Neutrophil (primary cell): ENCODE measurements at regions not wholly inside any gene's neighbourhood (a gene's known extent, or its start where the extent isn't known, plus 50 kb on each side); places are given as distances from the start of the nearest gene placed in this dataset.

ENCODE experiments used
- H3K27ac ChIP-seq: fragments of 200-600 bp; sonication (generic); 2 replicates; pipeline ENCODE4 v1.5.1; 2016; ENCODE audit warnings: mild to moderate bottlenecking, moderate library complexity
- H3K27me3 ChIP-seq: fragments of 200-600 bp; sonication (generic); 2 replicates; pipeline ENCODE4 v1.6.0; 2016; ENCODE audit warnings: mild to moderate bottlenecking
- H3K36me3 ChIP-seq: fragments of 200-600 bp; sonication (generic); 2 replicates; pipeline ENCODE4 v1.5.1; 2017
- H3K4me1 ChIP-seq, 2 experiments: fragments of 200-600 bp in 1 of 2; sonication (generic) in 1 of 2; 1 replicate in 1 of 2; 2 replicates in 1 of 2; pipeline versions ENCODE4 v1.5.1 to v1.6.1; 2013 to 2016; ENCODE audit warnings: low read depth in 1 of 2, low read length in 1 of 2, mild to moderate bottlenecking in 1 of 2, moderate library complexity in 1 of 2; ENCODE audit not compliant: control insufficient read depth in 1 of 2, insufficient read depth in 1 of 2
- H3K4me3 ChIP-seq, 2 experiments: fragments of 200-600 bp in 1 of 2; sonication (generic) in 1 of 2; 1 replicate in 1 of 2; 2 replicates in 1 of 2; pipeline ENCODE4 v1.5.1; 2013 to 2016; ENCODE audit warnings: low read depth in 1 of 2, low read length in 1 of 2, mild to moderate bottlenecking in 1 of 2, moderate library complexity in 1 of 2
- H3K9me3 ChIP-seq: fragments of 200-600 bp; sonication (generic); 2 replicates; pipeline ENCODE4 v1.5.1; 2016
- CTCF ChIP-seq: fragments of 200-600 bp; sonication (generic); IDR thresholded peaks from 2 replicates; pipeline ENCODE4 v1.5.1; 2016; ENCODE audit warnings: antibody characterized with exemption

- Histone ChIP-seq H3K9me3 (no peaks in the 10 kb centered on the region), H3K27me3 (no peaks in the 10 kb centered on the region), H3K4me1 (no peaks in the 10 kb centered on the region), H3K27ac (no peak overlapping the region), H3K36me3 (no peaks in the 10 kb centered on the region), H3K4me3 (no peak overlapping the region)
- TF ChIP-seq CTCF: no peak
Measured at GRCh38 chr16:49128740-49129139, 152.9 kb downstream of the CBLN1 start.

GRCh38 chr16:49127103-49127502, 154.5 kb downstream of the CBLN1 start:
- Histone ChIP-seq H3K4me1 (no peaks in the 10 kb centered on the region), H3K36me3 (no peaks in the 10 kb centered on the region), H3K27me3 (no peaks in the 10 kb centered on the region), H3K4me3 (no peak overlapping the region), H3K9me3 (no peaks in the 10 kb centered on the region), H3K27ac (no peak overlapping the region)
- TF ChIP-seq CTCF: no peak

GRCh38 chr16:49121636-49122035, 160.0 kb downstream of the CBLN1 start:
- Histone ChIP-seq H3K36me3 (no peaks in the 10 kb centered on the region), H3K4me3 (no peak overlapping the region), H3K27me3 (no peaks in the 10 kb centered on the region), H3K9me3 (no peaks in the 10 kb centered on the region), H3K4me1 (no peaks in the 10 kb centered on the region), H3K27ac (no peak overlapping the region)
- no peak for TF ChIP-seq CTCF

- TF ChIP-seq CTCF: no peak
- no peaks in the 10 kb centered on the region for H3K36me3 ChIP-seq
- H3K9me3 ChIP-seq: no peaks in the 10 kb centered on the region
- no peaks in the 10 kb centered on the region for H3K27me3 ChIP-seq
- no peak overlapping the region for H3K27ac ChIP-seq
- H3K4me1 ChIP-seq: no peaks in the 10 kb centered on the region
- no peak overlapping the region for H3K4me3 ChIP-seq
Measured at GRCh38 chr16:49120631-49121030, 161.0 kb downstream of the CBLN1 start.

- H3K27ac ChIP-seq: no peak overlapping the region
- no peak overlapping the region for H3K4me3 ChIP-seq
- H3K36me3 ChIP-seq: no peaks in the 10 kb centered on the region
- no peak for TF ChIP-seq CTCF
- H3K4me1 ChIP-seq: no peaks in the 10 kb centered on the region
- no peaks in the 10 kb centered on the region for H3K27me3 ChIP-seq
- no peaks in the 10 kb centered on the region for H3K9me3 ChIP-seq
Measured at GRCh38 chr16:49116873-49117272, 164.8 kb downstream of the CBLN1 start.

GRCh38 chr16:49115956-49116355, 165.7 kb downstream of the CBLN1 start:
- no peak overlapping the region for H3K27ac ChIP-seq
- no peak for TF ChIP-seq CTCF
- no peaks in the 10 kb centered on the region for H3K4me1 ChIP-seq
- no peaks in the 10 kb centered on the region for H3K36me3 ChIP-seq
- H3K4me3 ChIP-seq: no peak overlapping the region
- H3K27me3 ChIP-seq: no peaks in the 10 kb centered on the region
- H3K9me3 ChIP-seq: no peaks in the 10 kb centered on the region
